HCT116 (cell line): ENCODE measurements at regions not wholly inside any gene's neighbourhood (a gene's known extent, or its start where the extent isn't known, plus 50 kb on each side); places are given as distances from the start of the nearest gene placed in this dataset.

Source experiments
- ATAC-seq: fragments of 200-7000 bp; cut with Tn5 transposase; 2 replicates; pipeline ENCODE4 v1.9.1; 2020; ENCODE audit warnings: mild to moderate bottlenecking, moderate library complexity
- BruUV-seq: library from RNA; stranded (reverse); fragments of 400-500 nt; replicated peaks from 2 replicates; lab custom pipeline; 2021; lab: Mats Ljungman, UMichigan
- CTCF ChIA-PET: fragments of 300-600 bp; sonication (Branson Sonifier 250); formaldehyde crosslinking; loops from one replicate; lab custom pipeline; 2021; ENCODE audit warnings: antibody characterized with exemption; lab: Charles Lee
- POLR2A ChIA-PET: fragments of 300-600, 350-600 bp; sonication (Branson Sonifier 250); formaldehyde crosslinking; loops from one replicate; lab custom pipeline; 2021; ENCODE audit warnings: antibody characterized with exemption; lab: Charles Lee
- RAD21 ChIA-PET, 2 experiments: fragments of 300-600 bp; sonication (Branson Sonifier 250); formaldehyde crosslinking; loops; one replicate each; lab custom pipeline; 2023; ENCODE audit warnings: low total read pairs in 2 of 2; ENCODE audit not compliant: uncharacterized antibody in 2 of 2, unreplicated experiment in 2 of 2, low non-redundant PET in 1 of 2; lab: Charles Lee
- DNase-seq: peaks from one replicate; pipeline ENCODE4 v3.0.0-alpha.2; 2010; ENCODE audit warnings: low read depth, low spot score
- H2AFZ ChIP-seq: fragments of 200-600 bp; shearing (Covaris generic), sonication (generic); 2 replicates; pipeline ENCODE4 v1.6.1; 2017; ENCODE audit warnings: low read depth, mixed run types, mixed read lengths, antibody characterized with exemption, low read length; ENCODE audit not compliant: poor library complexity, severe bottlenecking
- H3K27ac ChIP-seq: 2 replicates; pipeline ENCODE4 v1.5.1; 2012; ENCODE audit warnings: low read depth, low read length
- H3K27me3 ChIP-seq: fragments of 200-600 bp; sonication (generic); 2 replicates; pipeline ENCODE4 v1.6.1; 2016; ENCODE audit warnings: mixed run types, low read length, mixed read lengths; ENCODE audit not compliant: insufficient read depth
- H3K36me3 ChIP-seq, 2 experiments: fragments of 200-500 bp in 1 of 2; fragments of 200-600 bp in 1 of 2; sonication (Bioruptor generic) in 1 of 2; sonication (generic) in 1 of 2; 2 replicates each; pipeline versions ENCODE4 v1.5.1 to v1.6.1; 2014 to 2016; ENCODE audit warnings: low read length in 2 of 2, inconsistent platforms in 1 of 2, mixed read lengths in 1 of 2, mixed run types in 1 of 2; ENCODE audit not compliant: insufficient read depth in 2 of 2, control insufficient read depth in 1 of 2
- H3K4me1 ChIP-seq, 2 experiments: fragments of 200-600 bp in 1 of 2; sonication (generic) in 1 of 2; 2 replicates each; pipeline versions ENCODE4 v1.5.1 to v1.6.1; 2012 to 2017; ENCODE audit warnings: low read length in 2 of 2, inconsistent platforms in 1 of 2, mild to moderate bottlenecking in 1 of 2, mixed read lengths in 1 of 2, mixed run types in 1 of 2, moderate library complexity in 1 of 2; ENCODE audit not compliant: insufficient read depth in 2 of 2, control insufficient read depth in 1 of 2
- H3K4me2 ChIP-seq: fragments of 200-600 bp; sonication (generic); 2 replicates; pipeline ENCODE4 v1.6.1; 2017; ENCODE audit warnings: mixed run types, low read length, mixed read lengths
- H3K4me3 ChIP-seq, 2 experiments: fragments of 200-600 bp in 1 of 2; sonication (generic) in 1 of 2; replicated peaks in 1 of 2; 2 replicates each; pipeline ENCODE4 v1.5.1; 2011 to 2016; ENCODE audit warnings: low read length in 2 of 2, control low read depth in 1 of 2, low read depth in 1 of 2, mild to moderate bottlenecking in 1 of 2, mixed read lengths in 1 of 2, mixed run types in 1 of 2
- H3K79me2 ChIP-seq: fragments of 200-600 bp; sonication (generic); 2 replicates; pipeline ENCODE4 v1.6.1; 2017; ENCODE audit warnings: mild to moderate bottlenecking, mixed run types, low read length, moderate library complexity, mixed read lengths; ENCODE audit not compliant: insufficient read depth
- H3K9ac ChIP-seq: fragments of 200-600 bp; sonication (generic); 2 replicates; pipeline ENCODE4 v1.6.1; 2016; ENCODE audit warnings: low read length, mixed read lengths
- H3K9me2 ChIP-seq: fragments of 200-600 bp; sonication (generic), shearing (Covaris generic); 2 replicates; pipeline ENCODE4 v1.6.1; 2017; ENCODE audit warnings: mixed run types, mild to moderate bottlenecking, moderate library complexity; ENCODE audit not compliant: insufficient read depth
- H3K9me3 ChIP-seq, 2 experiments: fragments of 200-500 bp in 1 of 2; fragments of 200-600 bp in 1 of 2; sonication (Bioruptor generic) in 1 of 2; sonication (generic) in 1 of 2; 2 replicates each; pipeline ENCODE4 v1.6.1; 2014 to 2017; ENCODE audit warnings: low read length in 2 of 2, mixed read lengths in 2 of 2, inconsistent platforms in 1 of 2, low read depth in 1 of 2, mild to moderate bottlenecking in 1 of 2, mixed run types in 1 of 2, moderate library complexity in 1 of 2; ENCODE audit not compliant: control insufficient read depth in 1 of 2, insufficient read depth in 1 of 2
- H4K20me1 ChIP-seq: fragments of 200-600 bp; sonication (generic), shearing (Covaris generic); 2 replicates; pipeline ENCODE4 v1.6.1; 2017; ENCODE audit warnings: mixed run types, mild to moderate bottlenecking, moderate library complexity; ENCODE audit not compliant: insufficient read depth
- ATF3 ChIP-seq: IDR thresholded peaks from 2 replicates; pipeline ENCODE4 v1.6.1; 2012
- CBX3 ChIP-seq: IDR thresholded peaks from 2 replicates; pipeline ENCODE4 v1.6.1; 2012; ENCODE audit warnings: low read depth
- ELF1 ChIP-seq: IDR thresholded peaks from 2 replicates; pipeline ENCODE4 v1.6.1; 2012; ENCODE audit warnings: low read depth, borderline replicate concordance
- EZH2 ChIP-seq: fragments of 200-600 bp; sonication (generic); IDR thresholded peaks from 2 replicates; pipeline ENCODE4 v1.6.1; 2017; ENCODE audit warnings: antibody characterized with exemption, mixed run types
- EZH2phosphoT487 ChIP-seq: fragments of 200-600 bp; IDR thresholded peaks from 2 replicates; pipeline ENCODE4 v1.6.1; 2018; ENCODE audit warnings: antibody characterized with exemption, borderline replicate concordance
- FOSL1 ChIP-seq: IDR thresholded peaks from 2 replicates; pipeline ENCODE4 v1.6.1; 2012; ENCODE audit warnings: low read depth
- JUND ChIP-seq: IDR thresholded peaks from 2 replicates; pipeline ENCODE4 v1.6.1; 2012
- MAX ChIP-seq: IDR thresholded peaks from 2 replicates; pipeline ENCODE4 v1.6.1; 2012
- POLR2A ChIP-seq: IDR thresholded peaks from 2 replicates; pipeline ENCODE4 v1.7.0; 2011; ENCODE audit warnings: borderline replicate concordance; ENCODE audit not compliant: insufficient read depth, insufficient read length; ENCODE audit errors: extremely low read depth
- POLR2AphosphoS5 ChIP-seq: IDR thresholded peaks from 2 replicates; pipeline ENCODE4 v1.6.1; 2011; ENCODE audit warnings: mild to moderate bottlenecking, low read depth, low read length, moderate library complexity
- SIN3A ChIP-seq: IDR thresholded peaks from 2 replicates; pipeline ENCODE4 v1.6.1; 2012; ENCODE audit warnings: low read depth
- TCF7L2 ChIP-seq: IDR thresholded peaks from 2 replicates; pipeline ENCODE4 v1.7.0; 2011; ENCODE audit warnings: borderline replicate concordance, inconsistent platforms; ENCODE audit not compliant: insufficient read depth, insufficient read length; ENCODE audit errors: extremely low read depth
- intact Hi-C: fragments of 100-400 bp; cut with micrococcal nuclease; formaldehyde crosslinking; loops from 2 replicates; pipeline ENCODE4 v1.10.0; 2022

- intact Hi-C loops, result loop anchor here (1.0 to 10.0 kb wide), 5 partner anchors 124 to 1019 kb away; no protein-coding TSS in a partner anchor
- TF ChIP-seq ELF1, result no peak
- TF ChIP-seq EZH2, result no peak
- no peak for TF ChIP-seq JUND
- no peak for TF ChIP-seq ATF3
- no peak for TF ChIP-seq SIN3A
- TF ChIP-seq FOSL1, result no peak
- TF ChIP-seq EZH2phosphoT487, result no peak
- TF ChIP-seq TCF7L2, result no peak
- TF ChIP-seq POLR2A, result no peak
- no peak for TF ChIP-seq POLR2AphosphoS5
- no peak for TF ChIP-seq CBX3
- TF ChIP-seq MAX, result no peak
- no peak for ATAC-seq
- Histone ChIP-seq H3K27ac (no peak overlapping the region), H4K20me1 (no peaks in the 10 kb centered on the region), H3K4me2 (peak overlapping the region; percentile 45; the same call in 1 of the 2 replicates), H3K9me3 (no peaks in the 10 kb centered on the region), H3K79me2 (no peaks in the 10 kb centered on the region), H3K4me1 (peaks cover 0 to 8% of the 10 kb centered on the region in 2 experiments; a peak in 2 of 4 replicates), H3K9me2 (no peaks in the 10 kb centered on the region), H3K36me3 (no peaks in the 10 kb centered on the region), H3K27me3 (peaks cover 22% of the 10 kb centered on the region; the same call in 1 of the 2 replicates), H3K4me3 (no peak overlapping the region), H3K9ac (no peak overlapping the region), H2AFZ (peak overlapping the region; percentile 73)
- ChIA-PET POLR2A (no interaction called here), RAD21 (interaction anchor here (0.6 to 2.3 kb wide), 4 partner anchors 52 to 195 kb away, joined by 3 to 13 read pairs (median 4); no protein-coding TSS in a partner anchor), CTCF (interaction anchor here (0.6 to 6.5 kb wide), 7 partner anchors 118 to 336 kb away, joined by 3 to 82 read pairs (median 5); no protein-coding TSS in a partner anchor)
- BruUV-seq, result no TSS peak
- no peak for DNase-seq
Observed at GRCh38 chr3:124565551-124565950, 164.7 kb upstream of the UMPS start.
